ENCODE measurements at regions not wholly inside any gene's neighbourhood (a gene's known extent, or its start where the extent isn't known, plus 50 kb on each side); places are given as distances from the start of the nearest gene placed in this dataset.
"Not testable (repeated sequence)": the region's sequence is repeated elsewhere in the genome, so short reads cannot be mapped to it uniquely, and the experiment has no call there.

DNA sequence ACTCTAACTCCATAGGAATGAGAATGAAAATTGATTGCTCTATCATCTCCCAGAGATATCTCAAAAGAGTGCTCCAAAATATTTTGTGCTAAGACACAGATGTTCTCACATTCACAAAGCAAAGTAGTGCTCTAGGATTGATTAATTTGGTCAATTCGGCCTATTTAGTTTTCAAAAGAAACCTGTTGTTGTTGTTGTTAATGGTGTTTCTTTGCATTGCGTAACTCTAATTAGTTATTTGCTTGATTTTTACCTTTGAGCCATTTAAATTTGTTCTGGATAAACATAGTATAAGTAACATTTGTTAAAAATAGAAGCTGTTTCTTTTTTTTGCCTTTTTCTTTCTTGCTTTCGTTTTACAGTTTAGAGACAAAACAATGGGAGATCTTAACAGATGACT is 382.5 kb downstream of the CAAP1 start:
- H3K4me3 ChIP-seq (replicated peaks; ENCODE audit: low read depth, low read length) = no peak overlapping the region
- TF ChIP-seq, protein P1, sequence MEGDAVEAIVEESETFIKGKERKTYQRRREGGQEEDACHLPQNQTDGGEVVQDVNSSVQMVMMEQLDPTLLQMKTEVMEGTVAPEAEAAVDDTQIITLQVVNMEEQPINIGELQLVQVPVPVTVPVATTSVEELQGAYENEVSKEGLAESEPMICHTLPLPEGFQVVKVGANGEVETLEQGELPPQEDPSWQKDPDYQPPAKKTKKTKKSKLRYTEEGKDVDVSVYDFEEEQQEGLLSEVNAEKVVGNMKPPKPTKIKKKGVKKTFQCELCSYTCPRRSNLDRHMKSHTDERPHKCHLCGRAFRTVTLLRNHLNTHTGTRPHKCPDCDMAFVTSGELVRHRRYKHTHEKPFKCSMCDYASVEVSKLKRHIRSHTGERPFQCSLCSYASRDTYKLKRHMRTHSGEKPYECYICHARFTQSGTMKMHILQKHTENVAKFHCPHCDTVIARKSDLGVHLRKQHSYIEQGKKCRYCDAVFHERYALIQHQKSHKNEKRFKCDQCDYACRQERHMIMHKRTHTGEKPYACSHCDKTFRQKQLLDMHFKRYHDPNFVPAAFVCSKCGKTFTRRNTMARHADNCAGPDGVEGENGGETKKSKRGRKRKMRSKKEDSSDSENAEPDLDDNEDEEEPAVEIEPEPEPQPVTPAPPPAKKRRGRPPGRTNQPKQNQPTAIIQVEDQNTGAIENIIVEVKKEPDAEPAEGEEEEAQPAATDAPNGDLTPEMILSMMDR (IDR thresholded peaks at IDR 0.05; ENCODE audit: low read depth, low read length, missing control alignments) = no peak
- DNase-seq (ENCODE audit: extremely low read depth, low read depth) = no peak

DNA sequence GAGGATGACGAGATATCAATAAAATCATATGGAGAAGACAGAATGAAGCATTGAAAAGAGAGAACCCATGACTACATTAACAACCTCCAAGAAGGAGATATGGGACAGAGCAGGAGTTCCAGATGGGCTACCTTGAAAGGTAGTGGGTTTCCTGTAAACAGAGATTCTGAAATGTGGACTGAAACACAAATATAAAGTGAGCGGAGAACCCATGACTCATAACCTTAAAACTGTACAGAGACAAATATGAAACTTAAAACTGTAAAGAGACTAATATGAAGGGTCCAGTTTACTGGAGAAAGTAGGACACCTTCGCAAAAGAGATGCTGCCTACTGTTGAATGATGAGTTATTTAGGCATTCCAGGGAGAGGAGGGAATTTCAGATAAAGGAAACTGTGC is 383.7 kb downstream of the CAAP1 start:
- no peak overlapping the region for H3K4me3 ChIP-seq (replicated peaks; ENCODE audit: low read depth, low read length)
- DNase-seq (ENCODE audit: extremely low read depth, low read depth) = no peak

DNA sequence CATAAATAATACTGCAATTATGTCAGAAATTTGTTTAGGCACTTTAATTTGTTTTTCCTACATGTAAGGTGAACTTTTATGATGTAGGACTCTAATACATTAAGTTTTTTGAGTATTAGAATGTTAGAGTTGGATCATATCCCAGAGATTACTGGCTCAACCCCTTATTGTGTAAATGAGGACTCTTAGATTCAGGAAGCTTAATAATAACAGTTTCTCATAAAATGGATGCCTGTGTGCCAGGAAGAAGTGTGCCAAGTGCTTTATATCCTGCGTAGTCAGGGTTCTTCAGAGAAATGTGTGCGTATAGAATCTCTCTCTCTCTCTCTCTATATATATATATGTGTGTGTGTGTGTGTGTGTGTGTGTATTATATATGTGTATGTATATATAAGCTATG is 388.5 kb downstream of the CAAP1 start:
- H3K4me3 ChIP-seq (replicated peaks; ENCODE audit: low read depth, low read length) = no peak overlapping the region
- DNase-seq (ENCODE audit: extremely low read depth, low read depth) = no peak
- TF ChIP-seq, protein P1 (IDR thresholded peaks at IDR 0.05; ENCODE audit: low read depth, low read length, missing control alignments) = no peak

More for the DNA sequence above, 383.7 kb downstream of the CAAP1 start:
- TF ChIP-seq, protein P1 (IDR thresholded peaks at IDR 0.05; ENCODE audit: low read depth, low read length, missing control alignments) = no peak

DNA sequence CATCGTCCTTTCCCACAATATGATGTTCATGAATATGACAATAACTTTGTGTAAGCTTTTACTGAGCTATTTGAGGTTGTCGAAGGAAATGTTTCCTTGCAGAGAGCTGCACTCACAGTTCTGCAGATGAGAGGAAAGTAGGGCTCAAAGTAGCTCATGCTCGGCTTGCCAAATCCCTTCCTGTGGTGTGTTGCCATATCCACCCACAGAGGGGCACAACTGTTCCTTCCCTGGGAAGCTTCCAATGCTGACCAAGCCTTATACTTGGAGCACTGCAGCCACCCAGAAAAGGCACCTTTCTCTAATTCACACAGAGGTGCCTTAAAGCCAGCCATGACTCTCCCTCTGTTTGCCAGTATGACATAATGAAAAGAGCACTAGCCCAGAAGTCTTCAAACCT is 390.3 kb downstream of the CAAP1 start:
- H3K4me3 ChIP-seq (replicated peaks; ENCODE audit: low read depth, low read length) = no peak overlapping the region
- TF ChIP-seq, protein P1 (IDR thresholded peaks at IDR 0.05; ENCODE audit: low read depth, low read length, missing control alignments) = no peak
- no peak for DNase-seq (ENCODE audit: extremely low read depth, low read depth)

DNA sequence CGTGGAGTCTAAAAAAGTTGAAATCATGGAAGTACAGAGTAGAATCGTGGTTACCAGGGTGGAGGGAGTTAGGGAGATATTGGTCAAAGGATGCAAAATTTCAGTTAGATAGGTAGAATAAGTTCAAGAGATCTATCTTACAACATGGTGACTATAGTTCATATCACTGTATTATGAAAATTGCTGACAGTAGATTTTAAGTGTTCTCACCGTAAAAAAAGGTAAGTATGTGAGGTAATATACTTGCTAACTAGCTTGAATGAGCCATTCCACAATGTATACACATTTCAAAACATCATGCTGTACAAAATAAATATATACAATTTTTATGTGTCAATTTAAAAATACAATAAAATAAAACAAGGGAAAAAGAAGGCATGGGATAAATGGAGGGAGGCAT is 392.1 kb downstream of the CAAP1 start:
- no peak overlapping the region for H3K4me3 ChIP-seq (replicated peaks; ENCODE audit: low read depth, low read length)
- DNase-seq (ENCODE audit: extremely low read depth, low read depth) = no peak
- TF ChIP-seq, protein P1 (IDR thresholded peaks at IDR 0.05; ENCODE audit: low read depth, low read length, missing control alignments) = no peak

DNA sequence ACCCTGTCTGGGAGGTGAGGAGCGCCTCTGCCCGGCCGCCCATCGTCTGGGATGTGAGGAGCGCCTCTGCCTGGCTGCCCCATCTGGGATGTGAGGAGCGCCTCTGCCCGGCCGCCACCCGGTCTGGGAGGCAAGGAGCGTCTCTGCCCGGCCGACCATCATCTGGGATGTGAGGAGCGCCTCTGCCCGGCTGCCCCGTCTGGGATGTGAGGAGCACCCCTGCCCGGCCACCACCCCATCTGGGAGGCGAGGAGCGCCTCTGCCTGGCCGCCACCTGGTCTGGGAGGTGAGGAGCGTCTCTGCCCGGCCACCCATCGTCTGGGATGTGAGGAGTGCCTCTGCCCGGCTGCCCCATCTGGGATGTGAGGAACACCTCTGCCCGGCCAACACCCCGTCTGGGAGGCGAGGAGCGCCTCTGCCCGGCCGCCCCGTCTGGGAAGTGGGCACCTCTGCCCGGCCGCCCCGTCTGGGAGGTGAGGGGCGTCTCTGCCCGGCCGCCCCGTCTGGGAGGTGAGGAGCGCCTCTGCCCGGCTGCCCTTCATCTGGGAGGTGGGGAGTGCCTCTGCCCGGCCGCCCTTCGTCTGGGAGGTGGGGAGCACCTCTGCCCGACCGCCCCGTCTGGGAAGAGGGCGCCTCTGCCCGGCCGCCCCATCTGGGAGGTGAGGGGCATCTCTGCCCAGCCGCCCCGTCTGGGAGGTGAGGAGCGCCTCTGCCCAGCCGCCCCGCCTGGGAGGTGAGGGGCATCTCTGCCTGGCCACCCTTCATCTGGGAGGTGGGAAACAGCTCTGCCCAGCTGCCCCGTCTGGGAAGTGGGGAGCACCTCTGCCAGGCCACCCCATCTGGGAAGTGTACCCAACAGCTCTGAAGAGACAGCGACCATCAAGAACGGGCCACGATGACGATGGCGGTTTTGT is 399.7 kb downstream of the CAAP1 start:
- H3K4me3 ChIP-seq (replicated peaks; ENCODE audit: low read depth, low read length); DNase-seq (ENCODE audit: extremely low read depth, low read depth): not testable (repeated sequence)

DNA sequence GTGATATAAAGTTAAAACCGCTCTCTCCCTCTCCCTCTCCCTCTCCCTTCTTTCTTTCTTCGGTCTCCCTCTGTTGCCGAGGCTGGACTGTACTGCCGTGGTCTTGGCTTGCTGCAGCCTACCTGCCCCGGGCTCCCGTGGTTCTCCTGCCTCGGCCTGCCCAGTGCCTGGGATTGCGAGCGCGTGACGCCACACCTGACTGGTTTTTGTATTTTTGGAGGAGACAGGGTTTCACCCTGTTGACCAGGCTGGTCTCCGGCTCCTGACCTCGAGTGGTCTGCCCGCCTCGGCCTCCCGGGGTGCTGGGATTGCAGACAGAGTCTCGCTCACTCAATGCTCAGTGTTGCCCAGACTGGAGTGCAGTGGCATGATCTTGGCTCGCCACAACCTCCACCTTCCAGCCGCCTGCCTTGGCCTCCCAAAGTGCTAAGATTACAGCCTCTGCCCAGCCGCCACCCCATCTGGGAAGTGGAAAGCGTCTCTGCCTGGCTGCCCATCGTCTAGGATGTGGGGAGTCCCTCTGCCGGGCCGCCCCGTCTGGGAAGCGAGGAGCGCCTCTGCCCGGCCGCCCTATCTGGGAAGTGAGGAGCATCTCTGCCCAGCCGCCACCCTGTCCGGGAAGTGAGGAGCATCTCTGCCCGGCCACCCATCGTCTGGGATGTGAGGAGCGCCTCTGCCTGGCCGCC is 400.5 kb downstream of the CAAP1 start:
- not testable (repeated sequence) for DNase-seq (ENCODE audit: extremely low read depth, low read depth); H3K4me3 ChIP-seq (replicated peaks; ENCODE audit: low read depth, low read length)

Data from HFF-Myc (cell line).